Skeletal muscle cell (primary cell): ENCODE measurements at regions not wholly inside any gene's neighbourhood (a gene's known extent, or its start where the extent isn't known, plus 50 kb on each side); places are given as distances from the start of the nearest gene placed in this dataset.
"Not testable (repeated sequence)": the region's sequence is repeated elsewhere in the genome, so short reads cannot be mapped to it uniquely, and the experiment has no call there.

Source experiments
- DNase-seq: peaks from one replicate; pipeline ENCODE4 v3.0.0-alpha.2; 2010; ENCODE audit warnings: low read depth
- H3K4me3 ChIP-seq: 2 replicates; pipeline ENCODE4 v1.5.1; 2011; ENCODE audit warnings: low read depth, mild to moderate bottlenecking, control low read depth, low read length, moderate library complexity

GRCh38 chr21:15932726-15933125, 202.9 kb downstream of the USP25 start:
- no peak for DNase-seq
- no peak overlapping the region for H3K4me3 ChIP-seq

GRCh38 chr21:15935530-15935929, 205.7 kb downstream of the USP25 start:
- no peak for DNase-seq
- no peak overlapping the region for H3K4me3 ChIP-seq

GRCh38 chr21:15943009-15943666, 213.4 kb downstream of the USP25 start:
- H3K4me3 ChIP-seq: no peak overlapping the region
- no peak for DNase-seq

GRCh38 chr21:15947677-15948076, 217.9 kb downstream of the USP25 start:
- DNase-seq: no peak
- no peak overlapping the region for H3K4me3 ChIP-seq

GRCh38 chr21:15953551-15954116, 223.9 kb downstream of the USP25 start:
- no peak overlapping the region for H3K4me3 ChIP-seq
- no peak for DNase-seq

GRCh38 chr21:15964236-15964855, 234.6 kb downstream of the USP25 start:
- no peak for DNase-seq
- H3K4me3 ChIP-seq: no peak overlapping the region

- H3K4me3 ChIP-seq: no peak overlapping the region
Measured at GRCh38 chr21:15966231-15966630, 236.4 kb downstream of the USP25 start.

GRCh38 chr21:15966651-15967050, 236.9 kb downstream of the USP25 start:
- no peak overlapping the region for H3K4me3 ChIP-seq
- DNase-seq: no peak

More at GRCh38 chr21:15966231-15966630, 236.4 kb downstream of the USP25 start:
- DNase-seq: no peak

- no peak overlapping the region for H3K4me3 ChIP-seq
- no peak for DNase-seq
Measured at GRCh38 chr21:15967661-15968060, 237.9 kb downstream of the USP25 start.

- no peak overlapping the region for H3K4me3 ChIP-seq
- DNase-seq: no peak
Measured at GRCh38 chr21:15968776-15969310, 239.1 kb downstream of the USP25 start.

GRCh38 chr21:15976807-15977206, 247.0 kb downstream of the USP25 start:
- no peak for DNase-seq
- H3K4me3 ChIP-seq: no peak overlapping the region

GRCh38 chr21:15978215-15978738, 248.5 kb downstream of the USP25 start:
- H3K4me3 ChIP-seq: no peak overlapping the region
- DNase-seq: no peak

- H3K4me3 ChIP-seq, DNase-seq: not testable (repeated sequence)
Measured at GRCh38 chr21:15979493-15979892, 249.7 kb downstream of the USP25 start.

- H3K4me3 ChIP-seq: no peak overlapping the region
- DNase-seq: no peak
Measured at GRCh38 chr21:15986277-15986676, 256.5 kb downstream of the USP25 start.

- no peak overlapping the region for H3K4me3 ChIP-seq
- no peak for DNase-seq
Measured at GRCh38 chr21:15992171-15992570, 262.4 kb downstream of the USP25 start.

GRCh38 chr21:15993951-15994350, 264.2 kb downstream of the USP25 start:
- no peak for DNase-seq
- H3K4me3 ChIP-seq: no peak overlapping the region

GRCh38 chr21:15999741-16000140, 270.0 kb downstream of the USP25 start:
- no peak for DNase-seq

GRCh38 chr21:16002874-16003466, 273.2 kb downstream of the USP25 start:
- peak; percentile 14 for DNase-seq
- no peak overlapping the region for H3K4me3 ChIP-seq

More at GRCh38 chr21:15999741-16000140, 270.0 kb downstream of the USP25 start:
- H3K4me3 ChIP-seq: no peak overlapping the region

- H3K4me3 ChIP-seq: no peak overlapping the region
- peak; percentile 31 for DNase-seq
Measured at GRCh38 chr21:16004086-16004485, 274.3 kb downstream of the USP25 start.

- no peak for DNase-seq
- no peak overlapping the region for H3K4me3 ChIP-seq
Measured at GRCh38 chr21:16004523-16004922, 274.7 kb downstream of the USP25 start.
